Liver (tissue), 8 donors: ENCODE measurements at regions not wholly inside any gene's neighbourhood (a gene's known extent, or its start where the extent isn't known, plus 50 kb on each side); places are given as distances from the start of the nearest gene placed in this dataset.
A peak's percentile ranks its signal among the peaks of the same experiment; 100 is the strongest.

Experiments used
- DNase-seq: peaks from one replicate; pipeline ENCODE4 v3.0.0-alpha.2; 2017; ENCODE audit warnings: low spot score
- H3K27ac ChIP-seq, 2 donors: one replicate each; pipeline ENCODE4 v1.7.0; 2013; ENCODE audit warnings: inconsistent platforms in 2 of 2, low read length in 2 of 2, control low read depth in 1 of 2, low read depth in 1 of 2, mild to moderate bottlenecking in 1 of 2
- H3K27me3 ChIP-seq, 4 donors: one replicate each; pipeline versions ENCODE4 v1.6.1 to v1.7.0; 2013; ENCODE audit warnings: low read length in 3 of 4, inconsistent platforms in 1 of 4, mild to moderate bottlenecking in 1 of 4, moderate library complexity in 1 of 4; ENCODE audit not compliant: control insufficient read depth in 4 of 4, insufficient read depth in 4 of 4
- H3K36me3 ChIP-seq, 4 donors: one replicate each; pipeline versions ENCODE4 v1.6.1 to v1.7.0; 2013; ENCODE audit warnings: low read length in 3 of 4, mild to moderate bottlenecking in 3 of 4, low read depth in 1 of 4, moderate library complexity in 1 of 4; ENCODE audit not compliant: control insufficient read depth in 4 of 4, insufficient read depth in 3 of 4
- H3K4me1 ChIP-seq, 4 donors: one replicate each; pipeline versions ENCODE4 v1.6.1 to v1.7.0; 2013; ENCODE audit warnings: low read length in 3 of 4, mild to moderate bottlenecking in 3 of 4, moderate library complexity in 1 of 4; ENCODE audit not compliant: control insufficient read depth in 4 of 4, insufficient read depth in 4 of 4
- H3K4me3 ChIP-seq, 3 donors: one replicate each; pipeline versions ENCODE4 v1.6.1 to v1.7.0; 2013; ENCODE audit warnings: low read length in 3 of 3, control low read depth in 1 of 3, low read depth in 1 of 3, mild to moderate bottlenecking in 1 of 3
- H3K9ac ChIP-seq, 2 donors: one replicate each; pipeline ENCODE4 v1.7.0; 2013; ENCODE audit warnings: low read length in 2 of 2, mild to moderate bottlenecking in 2 of 2, moderate library complexity in 2 of 2, control low read depth in 1 of 2, low read depth in 1 of 2
- H3K9me3 ChIP-seq, 4 donors: one replicate each; pipeline versions ENCODE4 v1.6.1 to v1.7.0; 2013; ENCODE audit warnings: low read length in 3 of 4; ENCODE audit not compliant: control insufficient read depth in 4 of 4
- CTCF ChIP-seq: fragments of 150-350 bp; IDR thresholded peaks from 2 replicates; pipeline ENCODE4 v1.5.1; 2017; ENCODE audit warnings: improper control_type of control experiment, low read depth, low read length; ENCODE audit not compliant: missing input control
- EGR1 ChIP-seq, 2 donors: IDR thresholded peaks; 2 replicates each; pipeline ENCODE4 v1.6.1; 2016 to 2018; ENCODE audit warnings: antibody characterized with exemption in 2 of 2, low read depth in 2 of 2
- FOXA2 ChIP-seq: IDR thresholded peaks from 2 replicates; pipeline ENCODE4 v1.6.1; 2016; ENCODE audit warnings: antibody characterized with exemption
- GABPA ChIP-seq, 2 donors: IDR thresholded peaks in 1 of 2; conservative IDR thresholded peaks in 1 of 2; 2 replicates each; pipeline ENCODE4 v1.6.1; 2016; ENCODE audit warnings: antibody characterized with exemption in 2 of 2, mild to moderate bottlenecking in 1 of 2, moderate library complexity in 1 of 2
- HNF4A ChIP-seq, 2 donors: conservative IDR thresholded peaks; 2 replicates each; pipeline ENCODE4 v1.6.1; 2016; ENCODE audit warnings: antibody characterized with exemption in 2 of 2, mild to moderate bottlenecking in 2 of 2
- HNF4G ChIP-seq: IDR thresholded peaks from 2 replicates; pipeline ENCODE4 v1.6.1; 2016; ENCODE audit warnings: antibody characterized with exemption
- JUND ChIP-seq, 2 donors: IDR thresholded peaks; 2 replicates each; pipeline ENCODE4 v1.6.1; 2016; ENCODE audit warnings: antibody characterized with exemption in 2 of 2
- MAX ChIP-seq: IDR thresholded peaks from 2 replicates; pipeline ENCODE4 v1.6.1; 2016; ENCODE audit warnings: antibody characterized with exemption
- RAD21 ChIP-seq, 2 donors: IDR thresholded peaks; 2 replicates each; pipeline ENCODE4 v1.6.1; 2016; ENCODE audit warnings: antibody characterized with exemption in 2 of 2, mild to moderate bottlenecking in 2 of 2
- REST ChIP-seq: IDR thresholded peaks from 2 replicates; pipeline ENCODE4 v1.6.1; 2016; ENCODE audit warnings: antibody characterized with exemption, mild to moderate bottlenecking
- RXRA ChIP-seq, 2 donors: IDR thresholded peaks; 2 replicates each; pipeline ENCODE4 v1.6.1; 2017 to 2018; ENCODE audit warnings: antibody characterized with exemption in 2 of 2, mild to moderate bottlenecking in 1 of 2
- SP1 ChIP-seq: IDR thresholded peaks from 2 replicates; pipeline ENCODE4 v1.6.1; 2018; ENCODE audit warnings: antibody characterized with exemption, mild to moderate bottlenecking
- TAF1 ChIP-seq: conservative IDR thresholded peaks from 2 replicates; pipeline ENCODE4 v1.6.1; 2016; ENCODE audit warnings: antibody characterized with exemption, mild to moderate bottlenecking
- YY1 ChIP-seq: IDR thresholded peaks from 2 replicates; pipeline ENCODE4 v1.6.1; 2016; ENCODE audit warnings: antibody characterized with exemption, mild to moderate bottlenecking
- ZBTB33 ChIP-seq: IDR thresholded peaks from 2 replicates; pipeline ENCODE4 v1.6.1; 2016; ENCODE audit warnings: antibody characterized with exemption
- WGBS: extraction: QIAGEN DNeasy Blood & Tissue Kit; methylation state at CpG from one replicate; pipeline ENCODE4 v1.1.7; 2013; 5-methylcytosine and 5-hydroxymethylcytosine counted together
- donor health status: healthy.
- donor health status: healthy.
- donor health status: healthy.
- donor health status: healthy.
- donor health status: healthy.

GRCh38 chr10:114749014-114749413, 72.6 kb upstream of the FHIP2A start:
- TF ChIP-seq JUND (IDR thresholded peaks at IDR 0.05): no peak
- peak in 1 of 2 donors; percentile 28 for TF ChIP-seq HNF4A (conservative IDR thresholded peaks at IDR 0.05)
- WGBS: 66% methylated on average over 3 of the region's 3 CpGs
- DNase-seq: no peak
- Histone ChIP-seq H3K9me3 (no peaks in the 10 kb centered on the region), H3K36me3 (no peaks in the 10 kb centered on the region), H3K27ac (no peak overlapping the region), H3K4me1 (peaks cover 0 to 4% (median under 1%) of the 10 kb centered on the region in 4 donors), H3K27me3 (no peaks in the 10 kb centered on the region), H3K9ac (no peak overlapping the region), H3K4me3 (no peak overlapping the region)

- Histone ChIP-seq H3K9me3 (no peaks in the 10 kb centered on the region), H3K27me3 (no peaks in the 10 kb centered on the region), H3K36me3 (no peaks in the 10 kb centered on the region), H3K9ac (no peak overlapping the region), H3K4me1 (peaks cover 0 to 5% (median 5%) of the 10 kb centered on the region in 4 donors), H3K4me3 (no peak overlapping the region), H3K27ac (no peak overlapping the region)
- WGBS: 82% methylated on average over 6 of the region's 6 CpGs
- DNase-seq: no peak
- no peak for TF ChIP-seq GABPA (IDR thresholded peaks at IDR 0.05 in 1 of 2, conservative IDR thresholded peaks at IDR 0.05 in 1 of 2)
- no peak for TF ChIP-seq EGR1 (IDR thresholded peaks at IDR 0.05; ENCODE audit: low read depth in 2 of 2)
- no peak for TF ChIP-seq ZBTB33
- TF ChIP-seq RAD21 (IDR thresholded peaks at IDR 0.05): no peak
- TF ChIP-seq CTCF: no peak
- no peak for TF ChIP-seq FOXA2
- no peak for TF ChIP-seq REST
- no peak for TF ChIP-seq HNF4G
- no peak for TF ChIP-seq MAX
- no peak for TF ChIP-seq RXRA (IDR thresholded peaks at IDR 0.05)
- no peak for TF ChIP-seq JUND (IDR thresholded peaks at IDR 0.05)
- TF ChIP-seq TAF1: no peak
- no peak for TF ChIP-seq SP1
- TF ChIP-seq YY1: no peak
Observed at GRCh38 chr10:114749510-114749909, 72.1 kb upstream of the FHIP2A start.
